Muscle layer of duodenum (tissue), 2 donors: ENCODE measurements at regions not wholly inside any gene's neighbourhood (a gene's known extent, or its start where the extent isn't known, plus 50 kb on each side); places are given as distances from the start of the nearest gene placed in this dataset.

Experiments used
- H3K27ac ChIP-seq: one replicate; pipeline ENCODE4 v1.7.0; 2013; ENCODE audit warnings: mild to moderate bottlenecking, low read length
- H3K27me3 ChIP-seq: one replicate; pipeline ENCODE4 v1.7.0; 2013; ENCODE audit warnings: low read depth, mild to moderate bottlenecking, control low read depth, low read length
- H3K36me3 ChIP-seq, 2 donors: one replicate each; pipeline ENCODE4 v1.7.0; 2013; ENCODE audit warnings: low read length in 2 of 2, control low read depth in 1 of 2, mild to moderate bottlenecking in 1 of 2; ENCODE audit not compliant: insufficient read depth in 2 of 2, control insufficient read depth in 1 of 2
- H3K4me1 ChIP-seq, 2 donors: one replicate each; pipeline ENCODE4 v1.7.0; 2013; ENCODE audit warnings: low read length in 2 of 2, mild to moderate bottlenecking in 2 of 2, control low read depth in 1 of 2, moderate library complexity in 1 of 2; ENCODE audit not compliant: insufficient read depth in 2 of 2, control insufficient read depth in 1 of 2
- H3K4me3 ChIP-seq, 2 donors: one replicate each; pipeline ENCODE4 v1.7.0; 2013; ENCODE audit warnings: low read length in 2 of 2, low read depth in 1 of 2, mild to moderate bottlenecking in 1 of 2
- H3K9me3 ChIP-seq, 2 donors: one replicate each; pipeline ENCODE4 v1.7.0; 2013; ENCODE audit warnings: low read length in 2 of 2, control low read depth in 1 of 2, mild to moderate bottlenecking in 1 of 2; ENCODE audit not compliant: control insufficient read depth in 1 of 2
- donor health status: healthy.

- Histone ChIP-seq H3K27ac (no peak overlapping the region), H3K36me3 (no peaks in the 10 kb centered on the region), H3K4me1 (no peaks in the 10 kb centered on the region), H3K4me3 (no peak overlapping the region), H3K9me3 (no peaks in the 10 kb centered on the region), H3K27me3 (no peaks in the 10 kb centered on the region)
Observed at GRCh38 chr3:174498638-174499037, 360.5 kb upstream of the NAALADL2 start.

- Histone ChIP-seq H3K4me3 (no peak overlapping the region), H3K27me3 (no peaks in the 10 kb centered on the region), H3K4me1 (no peaks in the 10 kb centered on the region), H3K9me3 (no peaks in the 10 kb centered on the region), H3K27ac (no peak overlapping the region), H3K36me3 (no peaks in the 10 kb centered on the region)
Observed at GRCh38 chr3:174505266-174505665, 353.9 kb upstream of the NAALADL2 start.

DNA sequence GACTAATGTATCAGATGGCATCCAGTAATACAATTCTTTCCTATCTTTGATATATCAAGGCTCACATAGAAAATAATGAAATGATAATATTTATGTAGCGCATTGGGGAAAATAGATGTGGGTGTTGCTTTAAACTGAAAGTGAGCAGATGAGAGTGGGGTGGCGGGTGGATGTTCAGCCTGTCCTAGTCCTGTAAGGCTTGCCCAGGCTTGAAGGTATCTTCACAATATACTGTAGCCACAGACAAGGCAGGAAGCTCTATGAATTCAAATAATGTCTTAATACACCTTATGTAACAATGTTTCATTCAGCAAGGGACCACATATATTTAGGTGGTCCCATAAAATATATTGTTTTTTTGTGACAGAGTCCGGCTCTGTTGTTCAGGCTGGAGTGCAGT lies 334.9 kb upstream of the NAALADL2 start:
- H3K4me3 ChIP-seq: no peak overlapping the region
- no peaks in the 10 kb centered on the region for H3K27me3 ChIP-seq
- no peaks in the 10 kb centered on the region for H3K9me3 ChIP-seq
- H3K4me1 ChIP-seq: no peaks in the 10 kb centered on the region
- H3K27ac ChIP-seq: no peak overlapping the region
- no peaks in the 10 kb centered on the region for H3K36me3 ChIP-seq

DNA sequence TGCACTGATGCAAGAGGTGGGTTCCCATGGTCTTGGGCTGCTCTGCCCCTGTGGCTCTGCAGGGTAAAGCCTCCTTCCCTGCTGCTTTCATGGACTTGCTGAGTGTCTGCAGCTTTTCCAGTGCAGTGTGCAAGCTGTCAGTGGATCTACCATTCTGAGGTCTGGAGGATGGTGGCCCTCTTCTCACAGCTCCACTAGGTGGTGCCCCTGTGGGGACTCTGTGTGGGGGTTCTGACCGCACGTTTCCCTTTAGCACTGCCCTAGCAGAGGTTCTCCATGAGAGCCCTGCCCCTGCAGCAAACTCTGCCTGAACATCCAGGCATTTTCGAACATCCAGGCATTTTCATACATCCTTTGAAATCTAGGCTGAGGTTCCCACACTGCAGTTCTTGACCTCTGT lies 329.8 kb upstream of the NAALADL2 start:
- Histone ChIP-seq H3K9me3 (no peaks in the 10 kb centered on the region), H3K4me1 (no peaks in the 10 kb centered on the region), H3K36me3 (no peaks in the 10 kb centered on the region), H3K27ac (no peak overlapping the region), H3K4me3 (no peak overlapping the region), H3K27me3 (no peaks in the 10 kb centered on the region)

GRCh38 chr3:174531262-174531982 lies 327.7 kb upstream of the NAALADL2 start:
- Histone ChIP-seq H3K4me3 (no peak overlapping the region), H3K27me3 (no peaks in the 10 kb centered on the region), H3K4me1 (no peaks in the 10 kb centered on the region), H3K36me3 (no peaks in the 10 kb centered on the region), H3K9me3 (no peaks in the 10 kb centered on the region), H3K27ac (no peak overlapping the region)

GRCh38 chr3:174532216-174532615 lies 326.9 kb upstream of the NAALADL2 start:
- Histone ChIP-seq H3K9me3 (no peaks in the 10 kb centered on the region), H3K36me3 (no peaks in the 10 kb centered on the region), H3K27me3 (no peaks in the 10 kb centered on the region), H3K4me3 (no peak overlapping the region), H3K27ac (no peak overlapping the region), H3K4me1 (no peaks in the 10 kb centered on the region)

- no peaks in the 10 kb centered on the region for H3K9me3 ChIP-seq
- no peaks in the 10 kb centered on the region for H3K4me1 ChIP-seq
- no peak overlapping the region for H3K27ac ChIP-seq
- no peaks in the 10 kb centered on the region for H3K27me3 ChIP-seq
- H3K36me3 ChIP-seq: no peaks in the 10 kb centered on the region
- no peak overlapping the region for H3K4me3 ChIP-seq
Observed at GRCh38 chr3:174532776-174533175, 326.4 kb upstream of the NAALADL2 start.

GRCh38 chr3:174533286-174533685 lies 325.8 kb upstream of the NAALADL2 start:
- no peaks in the 10 kb centered on the region for H3K9me3 ChIP-seq
- H3K4me3 ChIP-seq: no peak overlapping the region
- H3K4me1 ChIP-seq: no peaks in the 10 kb centered on the region
- no peak overlapping the region for H3K27ac ChIP-seq
- H3K27me3 ChIP-seq: no peaks in the 10 kb centered on the region
- H3K36me3 ChIP-seq: no peaks in the 10 kb centered on the region

GRCh38 chr3:174536319-174536718 lies 322.8 kb upstream of the NAALADL2 start:
- no peaks in the 10 kb centered on the region for H3K9me3 ChIP-seq
- no peaks in the 10 kb centered on the region for H3K36me3 ChIP-seq
- H3K4me1 ChIP-seq: no peaks in the 10 kb centered on the region
- no peak overlapping the region for H3K4me3 ChIP-seq
- no peak overlapping the region for H3K27ac ChIP-seq
- no peaks in the 10 kb centered on the region for H3K27me3 ChIP-seq

DNA sequence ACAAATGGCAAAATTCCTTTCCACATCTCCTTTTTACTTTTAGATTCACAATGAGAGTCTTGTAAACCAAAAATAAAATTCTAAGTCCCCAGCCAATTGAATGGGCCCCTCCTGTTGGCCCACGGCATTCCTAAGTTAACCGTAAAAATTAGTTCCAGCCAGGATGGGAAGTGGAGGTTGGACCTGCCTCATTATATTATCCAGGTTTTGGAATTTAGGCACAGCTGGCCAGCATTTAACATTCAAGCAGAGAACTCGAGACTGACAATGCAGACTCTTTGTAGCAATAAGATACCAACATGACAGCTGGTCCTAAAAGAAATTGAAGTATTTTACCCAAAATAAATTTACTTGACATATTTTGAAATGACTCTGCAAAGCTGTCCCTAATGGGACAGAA lies 321.0 kb upstream of the NAALADL2 start:
- H3K27ac ChIP-seq: no peak overlapping the region

DNA sequence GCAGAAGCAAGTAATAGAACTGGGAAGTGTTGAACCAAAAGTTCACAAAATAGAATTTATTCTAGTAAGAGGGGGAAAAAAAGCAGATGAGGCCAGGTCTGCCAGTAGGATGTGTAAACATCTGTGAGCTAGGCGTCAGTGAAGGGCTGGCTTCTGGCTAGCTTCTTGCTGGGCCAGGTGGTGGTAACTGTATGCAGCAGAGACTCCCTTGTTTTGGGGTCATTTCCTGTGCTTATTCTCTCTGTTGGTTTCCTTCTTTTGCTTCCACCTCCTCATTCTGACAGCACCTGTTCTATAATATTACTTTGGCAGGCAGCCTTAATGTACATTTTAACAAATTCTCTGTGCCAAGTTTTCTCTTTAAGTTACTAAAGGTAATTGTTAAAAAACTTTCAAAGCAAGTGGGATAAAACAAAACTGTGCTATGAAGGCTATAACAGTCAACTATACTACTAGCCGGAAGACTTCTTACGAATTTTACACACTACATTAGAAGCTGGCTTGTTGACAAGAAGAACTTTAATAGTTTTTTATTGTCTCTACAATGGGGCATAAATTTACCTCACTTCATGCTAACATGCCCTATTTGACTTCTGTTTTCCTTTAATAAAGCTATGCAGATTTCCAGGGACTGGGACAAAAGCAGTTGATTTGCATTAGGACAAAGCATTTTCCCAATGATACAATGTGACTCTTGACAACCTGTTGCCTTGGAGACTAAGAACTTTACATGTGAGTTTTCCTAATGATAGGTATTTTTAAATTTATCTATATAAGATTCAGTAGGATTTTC lies 318.8 kb upstream of the NAALADL2 start:
- Histone ChIP-seq H3K9me3 (no peaks in the 10 kb centered on the region), H3K4me1 (no peaks in the 10 kb centered on the region), H3K27ac (no peak overlapping the region), H3K27me3 (no peaks in the 10 kb centered on the region), H3K36me3 (no peaks in the 10 kb centered on the region), H3K4me3 (no peak overlapping the region)

More for the DNA sequence above, 321.0 kb upstream of the NAALADL2 start:
- Histone ChIP-seq H3K4me1 (no peaks in the 10 kb centered on the region), H3K27me3 (no peaks in the 10 kb centered on the region), H3K4me3 (no peak overlapping the region), H3K9me3 (no peaks in the 10 kb centered on the region), H3K36me3 (no peaks in the 10 kb centered on the region)
